ENCODE measurements at regions not wholly inside any gene's neighbourhood (a gene's known extent, or its start where the extent isn't known, plus 50 kb on each side); places are given as distances from the start of the nearest gene placed in this dataset.

GRCh38 chr18:76264198-76264875 is 230.7 kb downstream of the ZNF516 start:
- H3K27ac Mint-ChIP-seq = no peak overlapping the region
- H3K36me3 Mint-ChIP-seq (ENCODE audit: low read depth) = no peaks in the 10 kb centered on the region
- intact Hi-C loops (cut with micrococcal nuclease) = no loop called here
- H3K4me3 Mint-ChIP-seq = no peak overlapping the region
- H3K4me1 Mint-ChIP-seq (ENCODE audit: low read depth) = peaks cover 6% of the 10 kb centered on the region
- no peaks in the 10 kb centered on the region for H3K27me3 Mint-ChIP-seq
- H3K9me3 Mint-ChIP-seq = peaks cover 9% of the 10 kb centered on the region

DNA sequence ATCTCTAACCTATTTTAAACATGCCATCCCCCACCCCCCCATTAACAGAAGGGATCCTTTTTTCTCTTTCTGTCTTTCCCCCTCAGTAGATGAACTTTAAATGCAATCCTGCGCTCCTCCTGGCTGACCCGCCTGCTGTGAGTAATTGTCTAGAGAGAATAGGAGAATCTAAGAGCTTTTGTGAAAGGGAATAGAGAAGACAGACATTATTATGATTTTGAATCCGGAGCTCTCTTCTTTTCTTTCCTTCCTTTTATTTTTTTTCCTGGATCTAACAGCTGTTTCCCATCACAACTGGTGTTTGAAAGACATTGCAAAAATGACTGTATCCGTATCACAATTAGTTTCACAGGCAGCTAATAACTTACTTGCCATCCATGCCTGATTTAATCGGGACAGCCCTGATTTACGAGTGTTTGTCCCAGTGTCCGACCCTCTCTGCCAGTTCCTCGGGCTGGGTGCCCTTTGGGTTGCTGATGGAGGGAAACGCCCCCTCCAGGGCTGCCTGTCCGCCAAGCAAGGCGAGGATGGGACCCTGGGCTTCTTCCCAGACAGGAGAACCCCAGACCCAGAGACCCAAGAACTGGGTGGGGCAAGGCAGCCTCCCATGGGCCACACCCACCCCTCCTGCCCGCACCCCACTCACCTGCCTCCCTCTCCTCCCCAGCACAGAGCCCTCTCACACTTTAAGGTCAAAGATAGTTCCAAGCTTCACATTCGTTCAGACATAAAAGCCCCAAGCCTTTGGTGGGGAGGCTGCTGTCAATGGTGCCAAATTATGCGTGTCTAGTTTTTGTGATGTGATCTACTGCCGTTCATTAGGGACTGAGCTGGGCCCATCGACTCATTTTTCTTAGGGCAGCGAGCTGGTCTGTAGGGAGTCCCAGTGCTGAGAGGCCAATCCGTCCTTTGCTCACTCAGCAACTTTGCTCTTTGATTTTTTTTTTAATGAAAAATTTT is 231.7 kb downstream of the ZNF516 start:
- Mint-ChIP-seq H3K36me3 (ENCODE audit: low read depth) (no peaks in the 10 kb centered on the region), H3K4me3 (no peak overlapping the region), H3K27me3 (no peaks in the 10 kb centered on the region), H3K27ac (no peak overlapping the region), H3K4me1 (ENCODE audit: low read depth) (peaks cover 6% of the 10 kb centered on the region), H3K9me3 (peaks cover 9% of the 10 kb centered on the region)
- intact Hi-C loops (cut with micrococcal nuclease) = no loop called here

DNA sequence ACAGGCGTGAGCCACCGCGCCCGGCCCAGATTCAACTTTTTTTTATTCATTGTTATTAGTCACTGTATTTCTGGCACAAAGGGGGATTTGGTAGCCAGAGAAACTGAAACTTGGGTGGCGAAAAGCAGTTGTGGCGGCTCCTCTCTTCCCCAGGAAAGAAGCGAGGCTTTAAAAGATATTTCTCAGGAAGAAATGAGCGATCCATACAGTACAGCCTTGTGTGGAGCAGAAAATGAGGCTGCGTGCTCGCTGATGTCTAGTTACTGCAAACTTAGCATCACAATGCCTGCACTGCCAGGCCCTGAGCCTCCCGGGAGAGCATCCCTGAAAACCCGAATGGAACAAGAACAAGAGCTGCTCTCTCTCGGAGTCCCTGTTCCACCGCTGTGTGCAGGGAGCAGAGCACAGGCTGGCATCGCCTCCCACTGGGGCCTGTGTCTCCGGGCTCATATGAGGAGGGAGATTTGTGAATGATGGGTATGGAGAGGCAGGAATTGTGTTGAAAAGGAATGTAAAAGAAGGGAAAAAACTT is 234.0 kb downstream of the ZNF516 start:
- Mint-ChIP-seq H3K4me1 (ENCODE audit: low read depth) (peaks cover 3% of the 10 kb centered on the region), H3K27me3 (peaks cover 2% of the 10 kb centered on the region), H3K36me3 (ENCODE audit: low read depth) (no peaks in the 10 kb centered on the region), H3K9me3 (peaks cover 2% of the 10 kb centered on the region), H3K4me3 (no peak overlapping the region), H3K27ac (no peak overlapping the region)
- intact Hi-C loops (cut with micrococcal nuclease) = no loop called here

DNA sequence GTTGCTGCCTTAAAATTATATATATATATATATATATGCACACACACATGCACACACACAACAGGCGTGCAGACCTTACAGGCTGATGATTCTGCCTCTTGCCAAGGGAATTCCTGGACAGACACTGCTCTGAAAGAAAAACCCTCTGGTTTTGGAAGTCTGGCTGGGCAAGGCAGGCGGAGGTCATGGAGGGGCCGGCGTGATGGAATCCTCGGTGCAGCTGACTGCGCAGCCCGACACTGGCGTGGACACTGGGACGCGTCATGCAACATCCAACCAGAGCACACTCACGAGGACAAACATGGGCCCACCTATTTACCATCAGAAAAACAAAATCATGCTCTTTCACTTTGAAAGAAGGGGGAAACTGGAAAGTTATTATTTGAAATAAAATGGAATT is 235.3 kb downstream of the ZNF516 start:
- intact Hi-C loops (cut with micrococcal nuclease) = no loop called here
- no peaks in the 10 kb centered on the region for H3K4me1 Mint-ChIP-seq (ENCODE audit: low read depth)
- no peaks in the 10 kb centered on the region for H3K36me3 Mint-ChIP-seq (ENCODE audit: low read depth)
- H3K27ac Mint-ChIP-seq = no peak overlapping the region
- no peaks in the 10 kb centered on the region for H3K9me3 Mint-ChIP-seq
- peaks cover 2% of the 10 kb centered on the region for H3K27me3 Mint-ChIP-seq
- H3K4me3 Mint-ChIP-seq = no peak overlapping the region

GRCh38 chr18:76259096-76259495 is 235.9 kb downstream of the ZNF516 start:
- intact Hi-C loops (cut with micrococcal nuclease) = no loop called here
- H3K27ac Mint-ChIP-seq = no peak overlapping the region
- H3K4me1 Mint-ChIP-seq (ENCODE audit: low read depth) = no peaks in the 10 kb centered on the region
- peaks cover 2% of the 10 kb centered on the region for H3K27me3 Mint-ChIP-seq
- H3K9me3 Mint-ChIP-seq = no peaks in the 10 kb centered on the region
- H3K4me3 Mint-ChIP-seq = no peak overlapping the region
- no peaks in the 10 kb centered on the region for H3K36me3 Mint-ChIP-seq (ENCODE audit: low read depth)

- Mint-ChIP-seq H3K9me3 (no peaks in the 10 kb centered on the region), H3K36me3 (ENCODE audit: low read depth) (no peaks in the 10 kb centered on the region), H3K4me3 (no peak overlapping the region), H3K27me3 (peaks cover 2% of the 10 kb centered on the region), H3K27ac (no peak overlapping the region), H3K4me1 (ENCODE audit: low read depth) (no peaks in the 10 kb centered on the region)
- intact Hi-C loops (cut with micrococcal nuclease) = no loop called here
These were observed 236.8 kb downstream of the ZNF516 start for GRCh38 chr18:76258209-76258608.

- H3K4me3 Mint-ChIP-seq = no peak overlapping the region
- H3K27me3 Mint-ChIP-seq = peaks cover 2% of the 10 kb centered on the region
- H3K27ac Mint-ChIP-seq = no peak overlapping the region
- H3K4me1 Mint-ChIP-seq (ENCODE audit: low read depth) = no peaks in the 10 kb centered on the region
- H3K36me3 Mint-ChIP-seq (ENCODE audit: low read depth) = no peaks in the 10 kb centered on the region
- intact Hi-C loops (cut with micrococcal nuclease) = no loop called here
- H3K9me3 Mint-ChIP-seq = no peaks in the 10 kb centered on the region
These were observed 239.9 kb downstream of the ZNF516 start for GRCh38 chr18:76255070-76255683.

- intact Hi-C loops (cut with micrococcal nuclease) = no loop called here
- H3K27ac Mint-ChIP-seq = no peak overlapping the region
- H3K27me3 Mint-ChIP-seq = peaks cover 2% of the 10 kb centered on the region
These were observed 242.2 kb downstream of the ZNF516 start for GRCh38 chr18:76252880-76253279.

GRCh38 chr18:76252139-76252538 is 242.9 kb downstream of the ZNF516 start:
- intact Hi-C loops (cut with micrococcal nuclease) = no loop called here
- Mint-ChIP-seq H3K4me3 (no peak overlapping the region), H3K27me3 (peaks cover 2% of the 10 kb centered on the region), H3K9me3 (no peaks in the 10 kb centered on the region), H3K36me3 (ENCODE audit: low read depth) (no peaks in the 10 kb centered on the region), H3K27ac (no peak overlapping the region), H3K4me1 (ENCODE audit: low read depth) (no peaks in the 10 kb centered on the region)

More at GRCh38 chr18:76252880-76253279, 242.2 kb downstream of the ZNF516 start:
- H3K36me3 Mint-ChIP-seq (ENCODE audit: low read depth) = no peaks in the 10 kb centered on the region
- no peaks in the 10 kb centered on the region for H3K9me3 Mint-ChIP-seq
- H3K4me1 Mint-ChIP-seq (ENCODE audit: low read depth) = no peaks in the 10 kb centered on the region
- H3K4me3 Mint-ChIP-seq = no peak overlapping the region

- intact Hi-C loops (cut with micrococcal nuclease) = no loop called here
- Mint-ChIP-seq H3K27ac (no peak overlapping the region), H3K9me3 (no peaks in the 10 kb centered on the region), H3K27me3 (peaks cover 2% of the 10 kb centered on the region), H3K4me3 (no peak overlapping the region), H3K4me1 (ENCODE audit: low read depth) (no peaks in the 10 kb centered on the region), H3K36me3 (ENCODE audit: low read depth) (no peaks in the 10 kb centered on the region)
These were observed 243.4 kb downstream of the ZNF516 start for GRCh38 chr18:76251691-76252090.

GRCh38 chr18:76246590-76246989 is 248.5 kb downstream of the ZNF516 start:
- H3K9me3 Mint-ChIP-seq = no peaks in the 10 kb centered on the region
- no peaks in the 10 kb centered on the region for H3K4me1 Mint-ChIP-seq (ENCODE audit: low read depth)
- no peak overlapping the region for H3K4me3 Mint-ChIP-seq
- H3K27ac Mint-ChIP-seq = no peak overlapping the region
- no peaks in the 10 kb centered on the region for H3K27me3 Mint-ChIP-seq
- intact Hi-C loops (cut with micrococcal nuclease) = no loop called here
- H3K36me3 Mint-ChIP-seq (ENCODE audit: low read depth) = no peaks in the 10 kb centered on the region

DNA sequence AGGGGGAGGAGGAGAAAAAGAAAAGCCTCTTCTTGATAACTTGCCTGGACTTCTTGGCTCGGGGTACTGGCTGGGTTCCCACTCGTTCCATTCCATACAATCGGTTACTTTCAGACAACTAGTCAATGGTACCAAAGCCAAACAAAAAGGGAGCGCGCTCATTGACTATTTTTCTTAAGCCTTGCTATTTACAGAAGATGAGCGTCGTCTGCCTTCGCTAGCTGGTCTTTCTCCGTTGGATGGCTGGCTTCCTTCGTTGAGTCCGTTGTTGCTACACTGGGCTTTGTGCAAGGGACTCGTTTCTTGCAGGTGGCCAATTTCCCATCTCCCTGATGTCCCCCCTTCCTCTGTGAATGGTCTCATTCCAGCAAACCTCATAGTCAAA is 260.4 kb downstream of the ZNF516 start:
- Mint-ChIP-seq H3K36me3 (ENCODE audit: low read depth) (no peaks in the 10 kb centered on the region), H3K27ac (no peak overlapping the region), H3K4me1 (ENCODE audit: low read depth) (no peaks in the 10 kb centered on the region), H3K4me3 (no peak overlapping the region), H3K27me3 (peaks cover 3% of the 10 kb centered on the region), H3K9me3 (peaks cover 25% of the 10 kb centered on the region)
- intact Hi-C loops (cut with micrococcal nuclease) = no loop called here

GRCh38 chr18:76233876-76234675 is 261.0 kb downstream of the ZNF516 start:
- H3K36me3 Mint-ChIP-seq (ENCODE audit: low read depth) = no peaks in the 10 kb centered on the region
- H3K4me1 Mint-ChIP-seq (ENCODE audit: low read depth) = no peaks in the 10 kb centered on the region
- no peak overlapping the region for H3K27ac Mint-ChIP-seq
- H3K4me3 Mint-ChIP-seq = no peak overlapping the region
- peaks cover 19% of the 10 kb centered on the region for H3K9me3 Mint-ChIP-seq
- H3K27me3 Mint-ChIP-seq = peaks cover 3% of the 10 kb centered on the region
- intact Hi-C loops (cut with micrococcal nuclease) = no loop called here
